HEK293 (cell line): ENCODE measurements at regions not wholly inside any gene's neighbourhood (a gene's known extent, or its start where the extent isn't known, plus 50 kb on each side); places are given as distances from the start of the nearest gene placed in this dataset.

Experiments used
- CTCF ChIA-PET: fragments of 350-600 bp; formaldehyde crosslinking; extraction: SDS; loops from one replicate; lab custom pipeline; 2021; ENCODE audit warnings: antibody characterized with exemption; lab: Yijun Ruan, JAX
- POLR2A ChIA-PET: fragments of 300-600 bp; formaldehyde crosslinking; extraction: SDS; loops from one replicate; lab custom pipeline; 2020; ENCODE audit warnings: antibody characterized with exemption, inconsistent platforms; lab: Yijun Ruan, JAX
- H3K27ac ChIP-seq: fragments of 200-500 bp; sonication (Bioruptor generic); 2 replicates; pipeline ENCODE4 v1.5.1; 2014; ENCODE audit warnings: low read depth, low read length, control low read depth, inconsistent platforms; ENCODE audit errors: extremely low read depth
- H3K36me3 ChIP-seq, 2 experiments: fragments of 200-500 bp in 1 of 2; sonication (Bioruptor generic) in 1 of 2; 1 replicate in 1 of 2; 2 replicates in 1 of 2; pipeline ENCODE4 v1.5.1; 2014 to 2017; ENCODE audit warnings: inconsistent platforms in 2 of 2, low read length in 2 of 2; ENCODE audit not compliant: control insufficient read depth in 2 of 2, insufficient read depth in 1 of 2
- H3K4me1 ChIP-seq: fragments of 200-500 bp; sonication (Bioruptor generic); 2 replicates; pipeline ENCODE4 v1.5.1; 2014; ENCODE audit warnings: mild to moderate bottlenecking, low read length, inconsistent platforms; ENCODE audit not compliant: control insufficient read depth, insufficient read depth
- H3K4me3 ChIP-seq: 2 replicates; pipeline ENCODE4 v1.5.1; 2011; ENCODE audit warnings: low read depth, mild to moderate bottlenecking, control low read depth, low read length, moderate library complexity
- H3K9me3 ChIP-seq: fragments of 200-500 bp; sonication (Bioruptor generic); 2 replicates; pipeline ENCODE4 v1.5.1; 2014; ENCODE audit warnings: low read depth, low read length, inconsistent platforms; ENCODE audit not compliant: control insufficient read depth, insufficient read depth
- GLI2 ChIP-seq: fragments of 450-650 bp; formaldehyde crosslinking; IDR thresholded peaks from 2 replicates; pipeline ENCODE4; 2017; ENCODE audit warnings: missing biosample characterization, missing genetic modification characterization, low read depth, borderline replicate concordance
- IKZF3 ChIP-seq: fragments of 450-650 bp; IDR thresholded peaks from 2 replicates; pipeline ENCODE4 v1.5.0; 2018; ENCODE audit warnings: missing biosample characterization, mild to moderate bottlenecking, missing genetic modification characterization, moderate library complexity
- KLF16 ChIP-seq: fragments of 450-650 bp; formaldehyde crosslinking; IDR thresholded peaks from 2 replicates; pipeline ENCODE4 v1.5.1; 2017; ENCODE audit warnings: missing biosample characterization, missing genetic modification characterization
- PATZ1 ChIP-seq: fragments of 450-650 bp; formaldehyde crosslinking; IDR thresholded peaks from 2 replicates; pipeline ENCODE4 v1.5.1; 2016; ENCODE audit warnings: missing biosample characterization, missing genetic modification characterization
- RBAK ChIP-seq: fragments of 450-650 bp; formaldehyde crosslinking; IDR thresholded peaks from 2 replicates; pipeline ENCODE4 v1.5.1; 2016; ENCODE audit warnings: missing biosample characterization, missing genetic modification characterization
- SCRT2 ChIP-seq: fragments of 450-650 bp; formaldehyde crosslinking; IDR thresholded peaks from 2 replicates; pipeline ENCODE4 v1.5.1; 2016; ENCODE audit warnings: missing biosample characterization, missing genetic modification characterization
- SP3 ChIP-seq: fragments of 450-650 bp; formaldehyde crosslinking; IDR thresholded peaks from 2 replicates; pipeline ENCODE4 v1.5.1; 2016; ENCODE audit warnings: missing biosample characterization, missing genetic modification characterization
- ZBTB11 ChIP-seq: fragments of 450-650 bp; formaldehyde crosslinking; conservative IDR thresholded peaks from 2 replicates; pipeline ENCODE4 v1.5.1; 2016; ENCODE audit warnings: low read depth, missing biosample characterization, missing genetic modification characterization
- ZBTB17 ChIP-seq: fragments of 450-650 bp; formaldehyde crosslinking; IDR thresholded peaks from 2 replicates; pipeline ENCODE4 v1.5.1; 2016; ENCODE audit warnings: missing biosample characterization, missing genetic modification characterization
- ZFP69B ChIP-seq: fragments of 450-650 bp; formaldehyde crosslinking; IDR thresholded peaks from 2 replicates; pipeline ENCODE4 v1.5.1; 2016; ENCODE audit warnings: missing biosample characterization, missing genetic modification characterization
- ZNF211 ChIP-seq: fragments of 450-650 bp; formaldehyde crosslinking; IDR thresholded peaks from 2 replicates; pipeline ENCODE4 v1.5.1; 2016; ENCODE audit warnings: low read depth, missing biosample characterization, missing genetic modification characterization
- ZNF221 ChIP-seq: fragments of 450-650 bp; formaldehyde crosslinking; IDR thresholded peaks from 2 replicates; pipeline ENCODE4 v1.5.1; 2017; ENCODE audit warnings: missing biosample characterization, missing genetic modification characterization, borderline replicate concordance
- ZNF239 ChIP-seq: fragments of 450-650 bp; formaldehyde crosslinking; IDR thresholded peaks from 2 replicates; pipeline ENCODE4 v1.5.1; 2016; ENCODE audit warnings: missing biosample characterization, missing genetic modification characterization
- ZNF280C ChIP-seq: fragments of 450-650 bp; formaldehyde crosslinking; IDR thresholded peaks from 2 replicates; pipeline ENCODE4 v1.5.1; 2016; ENCODE audit warnings: missing biosample characterization, missing genetic modification characterization
- ZNF335 ChIP-seq: fragments of 450-650 bp; formaldehyde crosslinking; conservative IDR thresholded peaks from 2 replicates; pipeline ENCODE4 v1.5.1; 2016; ENCODE audit warnings: missing biosample characterization, missing genetic modification characterization
- ZNF37A ChIP-seq: fragments of 450-650 bp; IDR thresholded peaks from 2 replicates; pipeline ENCODE4 v1.5.1; 2018; ENCODE audit warnings: missing biosample characterization, missing genetic modification characterization
- ZNF521 ChIP-seq: fragments of 450-650 bp; formaldehyde crosslinking; IDR thresholded peaks from 2 replicates; pipeline ENCODE4 v1.5.1; 2017; ENCODE audit warnings: missing biosample characterization, mild to moderate bottlenecking, missing genetic modification characterization
- ZNF548 ChIP-seq: fragments of 450-650 bp; formaldehyde crosslinking; IDR thresholded peaks from 2 replicates; pipeline ENCODE4 v1.5.1; 2016; ENCODE audit warnings: missing biosample characterization, missing genetic modification characterization
- ZNF549 ChIP-seq: fragments of 450-650 bp; IDR thresholded peaks from 2 replicates; pipeline ENCODE4 v1.5.1; 2018; ENCODE audit warnings: missing biosample characterization, missing genetic modification characterization, mild to moderate bottlenecking, inconsistent platforms, moderate library complexity
- ZNF558 ChIP-seq: fragments of 450-650 bp; formaldehyde crosslinking; IDR thresholded peaks from 2 replicates; pipeline ENCODE4 v1.5.1; 2016; ENCODE audit warnings: missing biosample characterization, missing genetic modification characterization
- ZNF560 ChIP-seq: fragments of 450-650 bp; formaldehyde crosslinking; IDR thresholded peaks from 2 replicates; pipeline ENCODE4 v1.5.1; 2017; ENCODE audit warnings: missing biosample characterization, missing genetic modification characterization, borderline replicate concordance
- ZNF585B ChIP-seq: fragments of 450-650 bp; formaldehyde crosslinking; IDR thresholded peaks from 2 replicates; pipeline ENCODE4 v1.5.1; 2016; ENCODE audit warnings: missing biosample characterization, missing genetic modification characterization
- ZNF623 ChIP-seq: fragments of 450-650 bp; formaldehyde crosslinking; IDR thresholded peaks from 2 replicates; pipeline ENCODE4 v1.5.1; 2016; ENCODE audit warnings: missing biosample characterization, missing genetic modification characterization
- ZNF624 ChIP-seq: fragments of 450-650 bp; formaldehyde crosslinking; IDR thresholded peaks from 2 replicates; pipeline ENCODE4 v1.5.1; 2017; ENCODE audit warnings: missing biosample characterization, missing genetic modification characterization
- ZNF658 ChIP-seq: fragments of 450-650 bp; formaldehyde crosslinking; IDR thresholded peaks from 2 replicates; pipeline ENCODE4; 2016; ENCODE audit warnings: missing biosample characterization, missing genetic modification characterization
- ZNF664 ChIP-seq: fragments of 450-650 bp; formaldehyde crosslinking; IDR thresholded peaks from 2 replicates; pipeline ENCODE4 v1.5.1; 2016; ENCODE audit warnings: missing biosample characterization, missing genetic modification characterization
- ZNF707 ChIP-seq: fragments of 450-650 bp; formaldehyde crosslinking; IDR thresholded peaks from 2 replicates; pipeline ENCODE4 v1.5.1; 2016; ENCODE audit warnings: missing biosample characterization, missing genetic modification characterization
- ZSCAN23 ChIP-seq: fragments of 450-650 bp; formaldehyde crosslinking; IDR thresholded peaks from 2 replicates; pipeline ENCODE4 v1.5.1; 2016; ENCODE audit warnings: missing biosample characterization, missing genetic modification characterization

GRCh38 chr7:35969066-35969465, 168.2 kb downstream of the SEPTIN7 start (continued):
- TF ChIP-seq ZNF37A (tag by site-specific recombination) (no peak), ZNF521 (tag by site-specific recombination) (no peak), ZNF623 (no peak), ZNF658 (tag by site-specific recombination) (no peak), PATZ1 (tag by site-specific recombination) (no peak)

- ChIA-PET POLR2A (no interaction called here), CTCF (interaction anchor here (0.6 to 1.0 kb wide), 3 partner anchors 55 to 162 kb away, joined by 3 to 4 read pairs (median 3); no protein-coding TSS in a partner anchor)
- Histone ChIP-seq H3K4me1 (no peaks in the 10 kb centered on the region), H3K27ac (no peak overlapping the region), H3K9me3 (no peaks in the 10 kb centered on the region), H3K36me3 (no peaks in the 10 kb centered on the region), H3K4me3 (no peak overlapping the region)
- no peak for TF ChIP-seq RBAK (tag by site-specific recombination)
- no peak for TF ChIP-seq ZNF335 (tag by site-specific recombination)
- no peak for TF ChIP-seq ZNF548 (tag by site-specific recombination)
- TF ChIP-seq ZNF624 (tag by site-specific recombination), result no peak
- TF ChIP-seq ZNF707 (tag by site-specific recombination), result no peak
- no peak for TF ChIP-seq ZNF664 (tag by site-specific recombination)
- no peak for TF ChIP-seq IKZF3 (tag by site-specific recombination)
- TF ChIP-seq ZNF239 (tag by site-specific recombination), result no peak
- no peak for TF ChIP-seq ZNF549 (tag by site-specific recombination)
- no peak for TF ChIP-seq GLI2 (tag by site-specific recombination)
- TF ChIP-seq ZFP69B (tag by site-specific recombination), result no peak
- no peak for TF ChIP-seq SP3 (tag by site-specific recombination)
- TF ChIP-seq ZNF221 (tag by site-specific recombination), result no peak
- TF ChIP-seq ZNF585B (tag by site-specific recombination), result no peak
These were observed 169.6 kb downstream of the SEPTIN7 start for GRCh38 chr7:35970458-35970857.

GRCh38 chr7:35971133-35971891, 170.5 kb downstream of the SEPTIN7 start:
- no peaks in the 10 kb centered on the region for H3K36me3 ChIP-seq
- no peak overlapping the region for H3K4me3 ChIP-seq
- CTCF ChIA-PET, result interaction anchor here (0.8 to 1.0 kb wide), 3 partner anchors 42 to 348 kb away, joined by 3 to 4 read pairs (median 4); no protein-coding TSS in a partner anchor
- TF ChIP-seq ZBTB11 (tag by site-specific recombination), result no peak
- TF ChIP-seq ZNF280C (tag by site-specific recombination), result no peak
- no peak for TF ChIP-seq ZNF558 (tag by site-specific recombination)
- no peak for TF ChIP-seq ZNF560 (tag by site-specific recombination)
- no peak for TF ChIP-seq ZSCAN23 (tag by site-specific recombination)
- TF ChIP-seq KLF16 (tag by site-specific recombination), result no peak
- TF ChIP-seq ZBTB17, result no peak
- TF ChIP-seq ZNF211 (tag by site-specific recombination), result no peak
- TF ChIP-seq SCRT2 (tag by site-specific recombination), result no peak

More at GRCh38 chr7:35971133-35971891, 170.5 kb downstream of the SEPTIN7 start:
- Histone ChIP-seq H3K4me1 (no peaks in the 10 kb centered on the region), H3K27ac (no peak overlapping the region), H3K9me3 (no peaks in the 10 kb centered on the region)
- POLR2A ChIA-PET, result no interaction called here
